NB4 (cell line): ENCODE measurements at regions not wholly inside any gene's neighbourhood (a gene's known extent, or its start where the extent isn't known, plus 50 kb on each side); places are given as distances from the start of the nearest gene placed in this dataset.
"Not testable (repeated sequence)": the region's sequence is repeated elsewhere in the genome, so short reads cannot be mapped to it uniquely, and the experiment has no call there.

Experiments used
- DNase-seq: peaks from one replicate; pipeline ENCODE4 v3.0.0; 2010; ENCODE audit warnings: low read depth
- H3K4me3 ChIP-seq: one replicate; pipeline ENCODE4 v1.5.1; 2011; ENCODE audit warnings: mild to moderate bottlenecking, low read depth, low read length, moderate library complexity
- CTCF ChIP-seq: IDR thresholded peaks from one replicate; pipeline ENCODE4 v1.5.1; 2012; ENCODE audit warnings: low read depth, low read length
- MAX ChIP-seq: IDR thresholded peaks from 2 replicates; pipeline ENCODE4 v1.6.1; 2011; ENCODE audit warnings: low read depth, low read length
- MYC ChIP-seq: IDR thresholded peaks from 2 replicates; pipeline ENCODE4 v1.6.1; 2011; ENCODE audit warnings: low read depth, low read length
- POLR2A ChIP-seq: IDR thresholded peaks from 2 replicates; pipeline ENCODE4 v1.6.1; 2011; ENCODE audit warnings: mild to moderate bottlenecking; ENCODE audit not compliant: insufficient read length; ENCODE audit errors: extremely low read depth

GRCh38 chr6:95866732-95867131, 149.0 kb upstream of the FUT9 start:
- peak; percentile 36 for DNase-seq
- H3K4me3 ChIP-seq = no peak overlapping the region
- no peak for TF ChIP-seq POLR2A
- TF ChIP-seq CTCF = peak; percentile 23

GRCh38 chr6:95867205-95867604, 148.6 kb upstream of the FUT9 start:
- H3K4me3 ChIP-seq = no peak overlapping the region
- no peak for DNase-seq
- TF ChIP-seq MYC (no peak), MAX (no peak), POLR2A (no peak), CTCF (no peak)

GRCh38 chr6:95877480-95877879, 138.3 kb upstream of the FUT9 start:
- H3K4me3 ChIP-seq = no peak overlapping the region
- no peak for DNase-seq
- TF ChIP-seq CTCF = no peak
- no peak for TF ChIP-seq POLR2A
- no peak for TF ChIP-seq MAX
- TF ChIP-seq MYC = no peak

- TF ChIP-seq MYC (no peak), CTCF (no peak), POLR2A (no peak), MAX (no peak)
- H3K4me3 ChIP-seq = no peak overlapping the region
- DNase-seq = no peak
These were observed 135.9 kb upstream of the FUT9 start for GRCh38 chr6:95879856-95880255.

GRCh38 chr6:95882371-95882770, 133.4 kb upstream of the FUT9 start:
- DNase-seq = no peak
- no peak for TF ChIP-seq MAX
- no peak for TF ChIP-seq POLR2A
- TF ChIP-seq MYC = no peak
- no peak for TF ChIP-seq CTCF
- H3K4me3 ChIP-seq = no peak overlapping the region

- not testable (repeated sequence) for DNase-seq, H3K4me3 ChIP-seq
These were observed 127.1 kb upstream of the FUT9 start for GRCh38 chr6:95888711-95889110.
